Stimulated activated naive B cell treated with anti-CD40 and anti-IgM and Interleukin-4, amounts not matched to agents 10 μg/mL and 1 μg/mL and 100 μg/mL, for 72 hours (primary cell): ENCODE measurements at regions not wholly inside any gene's neighbourhood (a gene's known extent, or its start where the extent isn't known, plus 50 kb on each side); places are given as distances from the start of the nearest gene placed in this dataset.

Experiments used
- ATAC-seq, 2 donors: fragments of 150-1000 bp; cut with Tn5 transposase; replicated peaks; 2 replicates each; pipeline ENCODE4 v1.10.0; 2021; ENCODE audit warnings: moderate library complexity in 1 of 2
- DNase-seq: peaks from one replicate; pipeline ENCODE4 v3.0.0; 2021
- H3K27ac Mint-ChIP-seq: one replicate; pipeline ENCODE4 v1.8.0; 2022; ENCODE audit warnings: mild to moderate bottlenecking, mixed read lengths
- H3K27me3 Mint-ChIP-seq, 2 donors: one replicate each; pipeline ENCODE4 v1.8.0; 2022; ENCODE audit warnings: mixed read lengths in 2 of 2
- H3K36me3 Mint-ChIP-seq, 2 donors: one replicate each; pipeline ENCODE4 v1.8.0; 2022; ENCODE audit warnings: mixed read lengths in 2 of 2, mild to moderate bottlenecking in 1 of 2
- H3K4me1 Mint-ChIP-seq, 2 donors: one replicate each; pipeline ENCODE4 v1.8.0; 2022; ENCODE audit warnings: mixed read lengths in 2 of 2, mild to moderate bottlenecking in 1 of 2
- H3K4me3 Mint-ChIP-seq, 2 donors: one replicate each; pipeline ENCODE4 v1.8.0; 2022; ENCODE audit warnings: mild to moderate bottlenecking in 2 of 2, mixed read lengths in 2 of 2, moderate library complexity in 1 of 2
- H3K9me3 Mint-ChIP-seq, 2 donors: one replicate each; pipeline ENCODE4 v1.8.0; 2022; ENCODE audit warnings: mixed read lengths in 2 of 2, mild to moderate bottlenecking in 1 of 2

DNA sequence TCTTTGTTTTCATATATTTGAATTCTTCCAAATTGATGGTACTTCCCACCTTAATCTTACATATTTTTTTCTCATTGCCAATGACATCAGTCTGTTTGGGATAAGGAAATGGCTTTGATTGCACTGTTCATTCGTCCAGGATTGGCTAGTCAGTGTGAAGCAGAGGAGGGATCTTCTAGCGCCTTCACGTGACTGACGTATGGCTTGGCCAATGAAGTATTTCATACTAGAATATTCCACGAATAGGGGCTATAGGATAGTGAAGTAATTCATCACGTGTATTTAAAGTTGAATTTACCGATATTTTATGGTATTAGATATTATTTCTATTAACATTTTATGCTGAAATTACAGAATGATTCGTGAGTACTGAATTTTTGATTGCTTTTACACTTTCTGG, 178.7 kb upstream of the ZFHX3 start:
- no peaks in the 10 kb centered on the region for H3K27me3 Mint-ChIP-seq
- H3K36me3 Mint-ChIP-seq = no peaks in the 10 kb centered on the region
- ATAC-seq (no peak), DNase-seq (no peak)
- H3K9me3 Mint-ChIP-seq = no peaks in the 10 kb centered on the region
- H3K27ac Mint-ChIP-seq = no peak overlapping the region
- no peak overlapping the region for H3K4me3 Mint-ChIP-seq
- H3K4me1 Mint-ChIP-seq = no peaks in the 10 kb centered on the region

GRCh38 chr16:73225983-73226382, 178.1 kb upstream of the ZFHX3 start:
- ATAC-seq (no peak), DNase-seq (no peak)
- no peaks in the 10 kb centered on the region for H3K9me3 Mint-ChIP-seq
- H3K27ac Mint-ChIP-seq = no peak overlapping the region
- no peaks in the 10 kb centered on the region for H3K27me3 Mint-ChIP-seq
- H3K4me3 Mint-ChIP-seq = no peak overlapping the region
- no peaks in the 10 kb centered on the region for H3K4me1 Mint-ChIP-seq
- H3K36me3 Mint-ChIP-seq = no peaks in the 10 kb centered on the region

DNA sequence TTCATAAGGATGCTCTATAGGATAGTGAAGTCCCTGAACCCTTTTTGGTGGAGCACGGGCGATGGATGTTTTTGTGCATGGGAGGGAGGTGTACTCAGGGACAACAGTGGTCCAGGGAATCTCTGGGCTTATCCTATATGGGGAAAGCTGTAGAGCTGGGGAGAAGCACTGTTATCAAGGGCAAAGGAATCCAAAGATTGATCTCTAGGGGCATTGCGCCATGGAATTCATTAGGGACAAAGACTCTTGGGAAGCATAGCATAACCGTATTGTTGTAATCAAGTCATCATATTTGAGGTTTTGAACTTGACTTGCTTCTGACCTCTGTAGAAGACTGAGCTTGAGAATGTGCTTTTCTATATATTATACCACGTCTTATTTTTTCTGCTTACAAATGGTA, 172.9 kb upstream of the ZFHX3 start:
- no peak for DNase-seq
- H3K4me1 Mint-ChIP-seq = no peaks in the 10 kb centered on the region
- no peak overlapping the region for H3K27ac Mint-ChIP-seq
- ATAC-seq = no peak
- no peaks in the 10 kb centered on the region for H3K36me3 Mint-ChIP-seq
- H3K9me3 Mint-ChIP-seq = no peaks in the 10 kb centered on the region
- peaks cover 5% of the 10 kb centered on the region in 2 donors for H3K27me3 Mint-ChIP-seq
- H3K4me3 Mint-ChIP-seq = no peak overlapping the region

GRCh38 chr16:73219176-73219575, 171.2 kb upstream of the ZFHX3 start:
- Mint-ChIP-seq H3K27ac (no peak overlapping the region), H3K9me3 (no peaks in the 10 kb centered on the region), H3K4me1 (no peaks in the 10 kb centered on the region), H3K4me3 (no peak overlapping the region), H3K36me3 (no peaks in the 10 kb centered on the region), H3K27me3 (peaks cover 5% of the 10 kb centered on the region in 2 donors)
- ATAC-seq = no peak
- DNase-seq = no peak

DNA sequence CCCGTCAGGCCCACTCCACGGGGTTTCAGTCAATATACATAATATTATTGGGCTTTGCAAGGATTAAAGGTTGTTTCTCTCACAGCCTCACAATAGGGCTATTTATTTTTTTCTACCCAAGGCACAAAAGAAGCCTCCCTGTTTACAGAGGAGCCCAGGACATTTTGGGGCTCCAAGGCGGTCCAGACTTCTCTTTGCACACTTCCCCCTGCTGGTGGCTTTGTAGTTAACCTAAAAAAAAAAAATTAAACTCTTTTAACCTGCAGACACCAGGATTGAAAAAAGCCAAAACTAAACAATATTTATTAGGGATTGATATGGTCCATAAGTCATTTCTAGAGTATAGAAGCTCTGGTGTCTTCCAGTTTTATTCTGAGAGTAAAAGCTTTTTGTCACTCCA, 169.7 kb upstream of the ZFHX3 start:
- Mint-ChIP-seq H3K36me3 (no peaks in the 10 kb centered on the region), H3K27me3 (peaks cover 5% of the 10 kb centered on the region in 2 donors), H3K9me3 (no peaks in the 10 kb centered on the region), H3K4me1 (no peaks in the 10 kb centered on the region), H3K4me3 (no peak overlapping the region), H3K27ac (no peak overlapping the region)
- DNase-seq (no peak), ATAC-seq (no peak)

DNA sequence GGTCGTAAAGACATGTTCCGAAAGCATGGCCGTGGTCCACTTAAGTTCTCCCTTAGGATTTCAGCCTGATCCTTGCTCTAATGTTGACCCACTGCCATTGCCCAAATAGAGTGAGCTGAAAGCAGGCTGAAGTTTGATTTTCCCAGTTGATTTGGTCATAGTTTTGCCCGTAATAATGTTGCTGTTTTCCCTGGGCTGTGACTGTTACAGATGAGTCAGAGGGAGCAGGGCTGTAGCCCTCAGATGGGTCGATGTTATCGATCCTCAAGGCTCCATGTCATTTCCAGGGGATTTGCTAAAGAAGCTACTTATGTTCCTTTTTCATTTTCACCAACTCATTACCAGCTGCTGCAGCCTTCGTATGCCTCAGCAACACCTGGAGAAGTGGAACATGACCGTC, 169.0 kb upstream of the ZFHX3 start:
- Mint-ChIP-seq H3K4me3 (no peak overlapping the region), H3K9me3 (no peaks in the 10 kb centered on the region), H3K36me3 (no peaks in the 10 kb centered on the region), H3K27ac (no peak overlapping the region), H3K27me3 (peaks cover 5% of the 10 kb centered on the region in 2 donors), H3K4me1 (no peaks in the 10 kb centered on the region)
- DNase-seq = no peak
- no peak for ATAC-seq

DNA sequence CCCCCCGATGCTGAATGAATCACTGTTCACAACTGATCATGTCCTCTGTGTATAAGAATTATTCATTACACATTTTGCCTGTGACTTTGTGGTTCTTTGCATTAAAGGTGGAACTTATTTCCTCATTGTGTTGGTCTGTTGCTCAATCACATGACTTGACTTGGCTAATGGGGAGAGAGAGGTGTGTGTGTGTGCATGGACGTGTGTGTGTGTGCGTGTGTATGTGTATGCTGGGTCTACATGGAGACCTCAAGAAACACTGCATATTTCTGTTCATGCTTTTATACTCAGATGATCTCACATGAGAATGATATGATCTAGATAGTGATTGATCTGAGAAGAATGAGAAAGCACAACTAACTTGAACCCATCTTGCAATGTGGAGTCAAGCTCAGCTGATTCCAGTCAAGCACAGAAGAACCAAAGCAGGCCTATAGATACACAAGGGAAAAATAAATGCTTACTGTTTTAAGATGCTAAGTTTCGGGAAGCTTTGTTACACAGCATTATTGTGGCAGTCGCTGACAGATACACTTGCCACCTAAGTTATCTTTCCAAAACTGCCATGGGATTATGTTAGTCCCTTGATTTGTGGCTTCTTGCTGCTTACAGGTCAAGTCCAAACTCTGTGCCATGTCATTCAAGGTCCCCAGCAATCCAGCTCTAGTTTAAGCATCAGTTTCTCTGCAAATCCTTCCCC, 167.9 kb upstream of the ZFHX3 start:
- no peaks in the 10 kb centered on the region for H3K9me3 Mint-ChIP-seq
- no peaks in the 10 kb centered on the region for H3K4me1 Mint-ChIP-seq
- no peak for DNase-seq
- no peak for ATAC-seq
- H3K36me3 Mint-ChIP-seq = no peaks in the 10 kb centered on the region
- peaks cover 5% of the 10 kb centered on the region in 2 donors for H3K27me3 Mint-ChIP-seq
- no peak overlapping the region for H3K27ac Mint-ChIP-seq
- no peak overlapping the region for H3K4me3 Mint-ChIP-seq

- Mint-ChIP-seq H3K9me3 (no peaks in the 10 kb centered on the region), H3K4me3 (no peak overlapping the region), H3K4me1 (no peaks in the 10 kb centered on the region), H3K36me3 (no peaks in the 10 kb centered on the region), H3K27ac (no peak overlapping the region), H3K27me3 (peaks cover 0 to 5% of the 10 kb centered on the region in 2 donors)
- DNase-seq (no peak), ATAC-seq (no peak)
Measured at GRCh38 chr16:73214825-73215677, 167.1 kb upstream of the ZFHX3 start.

DNA sequence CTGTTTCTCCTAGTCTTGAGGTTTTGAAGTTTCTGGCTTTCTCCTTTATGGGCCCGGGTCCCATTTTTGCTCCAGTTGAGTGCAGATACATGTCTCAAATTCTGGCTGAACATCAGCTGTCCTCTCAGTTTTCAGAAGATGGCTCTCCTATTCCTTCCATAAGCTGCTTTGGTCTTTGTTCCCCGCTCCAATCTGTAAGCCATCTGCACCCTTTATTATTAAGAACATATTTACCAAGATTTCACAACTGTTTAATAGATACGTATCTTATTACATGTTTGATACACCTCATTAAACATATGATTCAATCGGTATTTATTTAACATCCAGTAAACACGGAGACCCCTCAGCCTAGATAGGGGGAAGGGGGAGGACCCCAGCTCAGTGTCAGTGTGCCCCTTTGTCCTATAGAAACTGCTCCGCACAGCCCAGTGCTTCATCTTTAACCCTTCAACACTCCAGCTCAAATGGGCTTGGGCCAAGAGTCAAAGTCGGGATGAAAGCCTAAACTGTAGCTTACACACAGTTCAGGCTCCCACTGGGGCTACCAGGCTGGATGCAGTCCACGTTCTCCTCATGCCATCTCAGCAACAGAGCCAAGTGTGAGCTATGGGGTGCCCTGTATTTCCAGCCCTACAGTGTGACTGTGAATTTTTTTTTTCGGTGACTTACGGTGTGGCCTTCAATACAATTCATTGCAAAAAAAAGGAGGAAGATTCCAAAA, 166.0 kb upstream of the ZFHX3 start:
- Mint-ChIP-seq H3K27ac (no peak overlapping the region), H3K9me3 (no peaks in the 10 kb centered on the region), H3K4me1 (no peaks in the 10 kb centered on the region), H3K27me3 (no peaks in the 10 kb centered on the region), H3K4me3 (no peak overlapping the region), H3K36me3 (no peaks in the 10 kb centered on the region)
- ATAC-seq = no peak
- DNase-seq = no peak

DNA sequence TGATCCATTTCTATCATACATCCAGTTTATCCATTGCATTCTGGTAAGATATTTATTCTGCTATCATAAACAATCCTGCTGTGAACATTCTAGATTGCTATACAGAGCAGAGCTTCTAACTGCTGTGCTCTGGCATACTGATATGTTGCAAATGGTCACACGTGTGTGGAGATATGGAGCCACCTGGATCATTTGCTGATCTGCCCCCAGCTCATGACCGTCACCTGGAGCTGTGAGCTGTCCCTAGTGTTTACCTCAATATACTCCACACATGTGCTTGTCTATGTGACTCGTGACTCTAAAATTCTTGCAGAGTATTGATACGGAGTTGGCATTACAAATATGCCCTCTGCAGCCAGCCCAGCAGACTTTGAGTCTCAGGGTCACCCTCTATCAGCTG, 164.5 kb upstream of the ZFHX3 start:
- H3K9me3 Mint-ChIP-seq = no peaks in the 10 kb centered on the region
- no peaks in the 10 kb centered on the region for H3K36me3 Mint-ChIP-seq
- DNase-seq = no peak
- no peak overlapping the region for H3K27ac Mint-ChIP-seq
- H3K4me1 Mint-ChIP-seq = no peaks in the 10 kb centered on the region
- ATAC-seq = no peak
- H3K4me3 Mint-ChIP-seq = no peak overlapping the region
- H3K27me3 Mint-ChIP-seq = no peaks in the 10 kb centered on the region

DNA sequence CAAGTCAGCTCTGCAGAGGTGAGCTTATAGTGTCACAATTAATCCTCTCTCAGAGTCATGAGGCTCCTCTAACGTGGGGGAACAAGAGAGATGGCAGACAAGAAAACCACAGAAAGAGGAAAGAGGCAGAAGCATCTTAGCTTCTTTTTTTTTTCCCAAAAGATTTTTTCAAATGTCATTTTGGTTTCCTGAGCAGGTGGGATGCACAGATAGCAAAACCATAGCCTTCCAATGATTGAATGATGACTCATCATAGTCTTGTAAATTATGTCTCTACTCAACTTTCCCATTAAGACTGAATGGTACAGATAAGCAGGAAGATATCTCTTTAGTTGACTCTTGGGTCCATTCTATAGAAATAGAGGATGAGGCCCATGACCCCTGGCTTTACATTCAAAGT, 162.8 kb upstream of the ZFHX3 start:
- Mint-ChIP-seq H3K27me3 (no peaks in the 10 kb centered on the region), H3K4me1 (no peaks in the 10 kb centered on the region), H3K36me3 (no peaks in the 10 kb centered on the region), H3K27ac (no peak overlapping the region), H3K4me3 (no peak overlapping the region), H3K9me3 (no peaks in the 10 kb centered on the region)
- ATAC-seq (no peak), DNase-seq (no peak)

- H3K27ac Mint-ChIP-seq = no peak overlapping the region
- no peak overlapping the region for H3K4me3 Mint-ChIP-seq
- H3K4me1 Mint-ChIP-seq = no peaks in the 10 kb centered on the region
- H3K9me3 Mint-ChIP-seq = no peaks in the 10 kb centered on the region
- ATAC-seq (no peak), DNase-seq (no peak)
- H3K36me3 Mint-ChIP-seq = no peaks in the 10 kb centered on the region
- peaks cover 0 to 4% of the 10 kb centered on the region in 2 donors for H3K27me3 Mint-ChIP-seq
Measured at GRCh38 chr16:73210084-73210483, 162.2 kb upstream of the ZFHX3 start.

DNA sequence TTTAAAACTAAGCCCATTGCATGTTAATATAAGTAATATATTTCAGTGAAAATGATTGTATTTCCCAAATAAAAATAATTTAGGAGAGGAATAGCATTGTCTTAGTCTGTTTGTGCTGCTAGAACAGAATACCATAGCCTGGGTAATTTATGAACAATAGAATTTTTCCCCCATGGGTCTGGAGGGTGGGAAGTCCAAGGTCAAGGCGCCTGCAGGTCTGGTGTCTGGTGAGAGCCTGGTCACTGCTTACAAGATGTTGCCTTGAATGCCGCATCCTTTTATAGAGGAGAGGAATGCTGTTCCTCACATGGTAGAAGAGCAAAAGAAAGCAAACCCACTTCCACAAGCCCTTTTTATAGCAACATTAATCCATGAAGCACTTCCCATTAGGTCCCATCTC, 161.3 kb upstream of the ZFHX3 start:
- Mint-ChIP-seq H3K27me3 (peaks cover 0 to 4% of the 10 kb centered on the region in 2 donors), H3K27ac (no peak overlapping the region), H3K9me3 (no peaks in the 10 kb centered on the region), H3K4me1 (no peaks in the 10 kb centered on the region), H3K4me3 (no peak overlapping the region), H3K36me3 (no peaks in the 10 kb centered on the region)
- no peak for DNase-seq
- no peak for ATAC-seq

- no peak for ATAC-seq
- Mint-ChIP-seq H3K4me1 (no peaks in the 10 kb centered on the region), H3K27me3 (peaks cover 0 to 4% of the 10 kb centered on the region in 2 donors), H3K27ac (no peak overlapping the region), H3K36me3 (no peaks in the 10 kb centered on the region), H3K9me3 (no peaks in the 10 kb centered on the region), H3K4me3 (no peak overlapping the region)
- DNase-seq = no peak
Measured at GRCh38 chr16:73206151-73206707, 158.3 kb upstream of the ZFHX3 start.
